ENCODE measurements at regions not wholly inside any gene's neighbourhood (a gene's known extent, or its start where the extent isn't known, plus 50 kb on each side); places are given as distances from the start of the nearest gene placed in this dataset.

GRCh38 chr1:88317396-88317795 is 366.7 kb upstream of the PKN2 start:
- ATAC-seq = no peak
- H3K27me3 ChIP-seq (ENCODE audit: insufficient read depth in 3 of 3, low read length in 2 of 3) = peaks cover 0 to 4% (median 0%) of the 10 kb centered on the region in 3 donors
- no peak for TF ChIP-seq CTCF (IDR thresholded peaks at IDR 0.05)

GRCh38 chr1:88318740-88319139 is 365.3 kb upstream of the PKN2 start:
- intact Hi-C loops (cut with DNase I) = loop anchor here in 1 of 2 donors (10.0 kb wide), 1 partner anchor 1024 kb away; no protein-coding TSS in a partner anchor
- Histone ChIP-seq H3K27ac (no peak overlapping the region), H3K9me3 (no peaks in the 10 kb centered on the region), H3K27me3 (ENCODE audit: insufficient read depth in 3 of 3, low read length in 2 of 3) (peaks cover 0 to under 1% (median 0%) of the 10 kb centered on the region in 3 donors), H3K36me3 (ENCODE audit: insufficient read depth in 1 of 2, low read depth in 1 of 2) (no peaks in the 10 kb centered on the region), H3K4me3 (no peak overlapping the region), H3K4me1 (no peaks in the 10 kb centered on the region)
- DNase-seq = no peak
- ATAC-seq = no peak
- TF ChIP-seq CTCF (IDR thresholded peaks at IDR 0.05) = no peak
- WGBS, 3 donors = 52 to 69% (median 63%) methylated on average over 7 of the region's 7 CpGs

More at GRCh38 chr1:88317396-88317795, 366.7 kb upstream of the PKN2 start:
- no peak for DNase-seq
- Histone ChIP-seq H3K4me3 (no peak overlapping the region), H3K36me3 (ENCODE audit: insufficient read depth in 1 of 2, low read depth in 1 of 2) (no peaks in the 10 kb centered on the region), H3K4me1 (no peaks in the 10 kb centered on the region), H3K27ac (no peak overlapping the region), H3K9me3 (no peaks in the 10 kb centered on the region)
- intact Hi-C loops (cut with DNase I) = loop anchor here in 1 of 2 donors (10.0 kb wide), 1 partner anchor 1023 kb away; no protein-coding TSS in a partner anchor
- WGBS, 3 donors = 57 to 77% (median 73%) methylated on average over 1 of the region's 1 CpG

GRCh38 chr1:88320291-88320690 is 363.8 kb upstream of the PKN2 start:
- Histone ChIP-seq H3K4me1 (no peaks in the 10 kb centered on the region), H3K27ac (no peak overlapping the region), H3K9me3 (no peaks in the 10 kb centered on the region), H3K27me3 (ENCODE audit: insufficient read depth in 3 of 3, low read length in 2 of 3) (no peaks in the 10 kb centered on the region), H3K4me3 (no peak overlapping the region), H3K36me3 (ENCODE audit: insufficient read depth in 1 of 2, low read depth in 1 of 2) (no peaks in the 10 kb centered on the region)
- TF ChIP-seq CTCF (IDR thresholded peaks at IDR 0.05) = no peak
- WGBS, 3 donors = 50 to 56% (median 56%) methylated on average over 3 of the region's 3 CpGs
- DNase-seq = no peak
- ATAC-seq = no peak
- intact Hi-C loops (cut with DNase I) = no loop called here

DNA sequence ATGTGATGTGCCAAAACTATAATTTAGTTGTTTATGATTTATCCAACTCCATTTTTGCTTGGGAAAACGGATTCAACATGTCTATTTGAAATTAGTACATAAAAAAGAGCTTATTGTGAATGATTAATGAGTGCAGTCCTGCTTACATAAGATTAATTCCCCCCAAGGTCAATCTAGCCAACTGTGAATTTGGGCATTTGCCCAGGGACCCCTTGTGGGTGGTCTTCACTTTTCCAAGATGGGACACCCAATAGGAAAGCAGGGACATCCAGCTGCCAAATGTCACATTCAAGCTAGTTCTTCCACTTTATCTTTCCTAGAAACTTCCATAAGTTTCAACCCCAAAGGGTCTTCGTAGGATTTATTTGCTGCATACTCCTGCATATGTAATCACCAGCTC is 362.4 kb upstream of the PKN2 start:
- DNase-seq (no peak), ATAC-seq (no peak)
- Histone ChIP-seq H3K27me3 (ENCODE audit: insufficient read depth in 3 of 3, low read length in 2 of 3) (no peaks in the 10 kb centered on the region), H3K4me1 (no peaks in the 10 kb centered on the region), H3K4me3 (no peak overlapping the region), H3K27ac (no peak overlapping the region), H3K36me3 (ENCODE audit: insufficient read depth in 1 of 2, low read depth in 1 of 2) (no peaks in the 10 kb centered on the region), H3K9me3 (no peaks in the 10 kb centered on the region)
- TF ChIP-seq CTCF (IDR thresholded peaks at IDR 0.05) = no peak
- 50 to 57% (median 54%) methylated on average over 2 of the region's 2 CpGs for WGBS, 3 donors
- intact Hi-C loops (cut with DNase I) = no loop called here

DNA sequence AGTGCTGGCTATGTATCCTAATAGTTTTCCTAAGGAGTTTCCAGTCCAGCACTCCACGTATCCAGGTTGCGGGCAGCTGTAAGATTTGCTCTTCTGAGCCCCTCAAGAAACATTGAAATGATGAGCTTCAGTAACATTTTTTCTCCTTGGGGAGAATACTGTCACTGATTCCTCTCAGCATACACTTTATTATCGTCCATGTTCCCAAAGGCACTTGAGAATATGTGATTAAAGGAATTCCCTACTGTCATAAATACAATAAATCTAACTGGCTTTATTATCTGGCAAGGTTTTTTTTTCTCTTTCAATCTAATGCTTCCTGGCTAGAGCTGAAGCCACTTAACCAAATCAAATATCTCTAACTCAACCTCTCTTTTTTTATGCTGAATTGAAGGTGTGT is 359.2 kb upstream of the PKN2 start:
- intact Hi-C loops (cut with DNase I) = no loop called here
- Histone ChIP-seq H3K9me3 (no peaks in the 10 kb centered on the region), H3K36me3 (ENCODE audit: insufficient read depth in 1 of 2, low read depth in 1 of 2) (no peaks in the 10 kb centered on the region), H3K4me1 (no peaks in the 10 kb centered on the region), H3K4me3 (no peak overlapping the region), H3K27me3 (ENCODE audit: insufficient read depth in 3 of 3, low read length in 2 of 3) (no peaks in the 10 kb centered on the region), H3K27ac (no peak overlapping the region)
- DNase-seq = no peak
- ATAC-seq = no peak
- 77 to 80% (median 77%) methylated on average over 3 of the region's 3 CpGs for WGBS, 3 donors
- no peak for TF ChIP-seq CTCF (IDR thresholded peaks at IDR 0.05)
